ENCODE measurements at regions not wholly inside any gene's neighbourhood (a gene's known extent, or its start where the extent isn't known, plus 50 kb on each side); places are given as distances from the start of the nearest gene placed in this dataset.

- TF ChIP-seq CEBPB (IDR thresholded peaks at IDR 0.05; ENCODE audit: low read depth, low read length) (no peak), SMC3 (IDR thresholded peaks at IDR 0.05; ENCODE audit: low read depth, low read length) (no peak), FOS (IDR thresholded peaks at IDR 0.05; ENCODE audit: low read depth, low read length) (no peak), MAFK (IDR thresholded peaks at IDR 0.05; ENCODE audit: low read depth, low read length) (no peak), POLR2A (IDR thresholded peaks at IDR 0.05; ENCODE audit: low read depth, low read length) (no peak), RFX5 (IDR thresholded peaks at IDR 0.05; ENCODE audit: low read depth, low read length) (no peak), CHD1 (IDR thresholded peaks at IDR 0.05; ENCODE audit: low read depth, low read length) (no peak), ELK1 (IDR thresholded peaks at IDR 0.05; ENCODE audit: borderline replicate concordance, low read depth, low read length) (no peak), MXI1 (IDR thresholded peaks at IDR 0.05; ENCODE audit: borderline replicate concordance, low read depth, low read length) (no peak), MAZ (IDR thresholded peaks at IDR 0.05; ENCODE audit: borderline replicate concordance, low read depth, low read length) (no peak)
- CTCF ChIA-PET, result interaction anchor here (1.1 to 1.7 kb wide), 2 partner anchors 9 to 25 kb away, joined by 3 to 5 read pairs; no protein-coding TSS in a partner anchor
- Histone ChIP-seq H3K79me1 (ENCODE audit: low read depth in 1 of 2, low read length in 2 of 2) (0 out of 4 replicates have a peak, but pooled peaks cover 0 to 2% of the 10 kb centered on the region in 2 experiments), H3K9ac (ENCODE audit: low read depth, low read length) (no peak overlapping the region; the same call in 1 of the 2 replicates), H4K5ac (ENCODE audit: low read depth, low read length) (peak overlapping the region; percentile 38; the same call in 1 of the 2 replicates), H4K20me1 (ENCODE audit: insufficient read depth, low read length) (no peaks in the 10 kb centered on the region), H3K4ac (ENCODE audit: low read depth, low read length) (peak overlapping the region; percentile 61; the same call in 1 of the 2 replicates), H3K27ac (ENCODE audit: insufficient read depth, low read length) (peak overlapping the region; percentile 88), H3K4me1 (ENCODE audit: control insufficient read depth, insufficient read depth, low read length) (peaks cover 6% of the 10 kb centered on the region), H3K23ac (ENCODE audit: low read depth, low read length) (peak overlapping the region; percentile 69; the same call in 1 of the 2 replicates), H3K56ac (ENCODE audit: extremely low read depth, insufficient read depth, low read length) (peak overlapping the region; percentile 78; the same call in 1 of the 2 replicates), H3K9me1 (ENCODE audit: insufficient read depth, low read length) (no peaks in the 10 kb centered on the region), H4K8ac (ENCODE audit: low read depth in 2 of 2, low read length in 2 of 2) (peak overlapping the region; percentile 78 to 95), H3K9me3 (ENCODE audit: control insufficient read depth, insufficient read depth, low read length) (no peaks in the 10 kb centered on the region), H3K14ac (replicated peaks; ENCODE audit: low read depth, low read length) (peak overlapping the region; percentile 98), H2AK5ac (ENCODE audit: low read depth, low read length) (no peak overlapping the region), H2AFZ (replicated peaks; ENCODE audit: low read length, poor library complexity) (no peak overlapping the region), H2BK15ac (ENCODE audit: low read depth, low read length) (no peak overlapping the region), H4K91ac (ENCODE audit: insufficient read depth, low read depth, low read length) (no peak overlapping the region; the same call in 1 of the 2 replicates), H2BK20ac (ENCODE audit: low read depth, low read length) (peak overlapping the region; percentile 91), H2AK9ac (replicated peaks; ENCODE audit: low read depth, low read length, poor library complexity) (no peak overlapping the region), H2BK5ac (ENCODE audit: low read depth, low read length, poor library complexity, severe bottlenecking) (peak overlapping the region; percentile 93), H3K4me3 (ENCODE audit: insufficient read depth, low read depth, low read length) (no peak overlapping the region), H2BK120ac (ENCODE audit: low read depth, low read length) (peak overlapping the region; percentile 99), H3K4me2 (ENCODE audit: low read depth, low read length) (peak overlapping the region; percentile 85), H3K36me3 (ENCODE audit: control insufficient read depth, insufficient read depth, low read length) (no peaks in the 10 kb centered on the region), H3K18ac (ENCODE audit: low read depth, low read length) (peak overlapping the region; percentile 95; the same call in 1 of the 2 replicates), H3K27me3 (ENCODE audit: control insufficient read depth, insufficient read depth, low read length) (no peaks in the 10 kb centered on the region)
- POLR2A ChIA-PET (ENCODE audit: unreplicated experiment), result no interaction called here
- WGBS, 2 experiments (ENCODE audit: extremely low coverage in 2 of 2, insufficient read length in 1 of 2), result no CpG with 5 or more reads among the region's 2 CpGs
- DNase-seq (no peak), ATAC-seq (ENCODE audit: low read depth) (no peak; the same call in 1 of the 2 replicates)
- BruUV-seq (replicated peaks), result no TSS peak
- intact Hi-C loops (cut with micrococcal nuclease) (no loop called here), in situ Hi-C loops (cut with MboI; ENCODE audit: low sequenced_read_pairs) (no loop called here), dilution Hi-C loops (cut with HindIII; ENCODE audit: low sequenced_read_pairs, unreplicated experiment) (no loop called here)
Observed at GRCh38 chr7:19378345-19378714, 233.1 kb upstream of the FERD3L start.
